Suprapubic skin (tissue), 4 donors: ENCODE measurements at regions not wholly inside any gene's neighbourhood (a gene's known extent, or its start where the extent isn't known, plus 50 kb on each side); places are given as distances from the start of the nearest gene placed in this dataset.

Experiments
- DNase-seq, 2 donors: peaks; one replicate each; pipeline ENCODE4 v3.0.0-alpha.2; 2019; ENCODE audit warnings: low spot score in 2 of 2
- H3K27ac ChIP-seq: fragments of 200-600 bp; sonication (generic); one replicate; pipeline ENCODE4 v1.5.1; 2019
- H3K27me3 ChIP-seq: fragments of 200-600 bp; sonication (generic); one replicate; pipeline ENCODE4 v1.5.1; 2019
- H3K36me3 ChIP-seq: fragments of 200-600 bp; sonication (generic); one replicate; pipeline ENCODE4 v1.5.1; 2019
- H3K4me1 ChIP-seq: fragments of 200-600 bp; sonication (generic); one replicate; pipeline ENCODE4 v1.5.1; 2019
- H3K4me3 ChIP-seq: fragments of 200-600 bp; sonication (generic); one replicate; pipeline ENCODE4 v1.5.1; 2019; ENCODE audit warnings: mild to moderate bottlenecking
- H3K9me3 ChIP-seq: fragments of 200-600 bp; sonication (generic); one replicate; pipeline ENCODE4 v1.5.1; 2019
- CTCF ChIP-seq, 2 donors: fragments of 200-600 bp in 1 of 2; fragments of 450-650 bp in 1 of 2; sonication (generic) in 1 of 2; IDR thresholded peaks; one replicate each; pipeline ENCODE4 v1.5.1; 2016 to 2019; ENCODE audit warnings: antibody characterized with exemption in 2 of 2, mild to moderate bottlenecking in 1 of 2, moderate library complexity in 1 of 2
- EP300 ChIP-seq: sonication (generic); formaldehyde crosslinking; IDR thresholded peaks from one replicate; pipeline ENCODE4 v1.6.1; 2017; ENCODE audit warnings: antibody characterized with exemption
- POLR2A ChIP-seq, 2 donors: fragments of 450-650 bp; IDR thresholded peaks; one replicate each; pipeline ENCODE4 v1.6.1; 2017; ENCODE audit warnings: antibody characterized with exemption in 2 of 2, mild to moderate bottlenecking in 2 of 2, moderate library complexity in 2 of 2
- POLR2AphosphoS5 ChIP-seq, 3 donors: sonication (generic); formaldehyde crosslinking; IDR thresholded peaks; one replicate each; pipeline ENCODE4 v1.6.1; 2017; ENCODE audit warnings: antibody characterized with exemption in 3 of 3
- WGBS: methylation state at CpG from one replicate; pipeline ENCODE4 v1.1.5; 2018; 5-methylcytosine and 5-hydroxymethylcytosine counted together

GRCh38 chr4:23213198-23213597 lies 520.5 kb downstream of the GBA3 start:
- H3K27me3 ChIP-seq, result no peaks in the 10 kb centered on the region
- TF ChIP-seq POLR2A (IDR thresholded peaks at IDR 0.05), result no peak
- DNase-seq, result no peak
- H3K4me1 ChIP-seq, result no peaks in the 10 kb centered on the region
- no peaks in the 10 kb centered on the region for H3K9me3 ChIP-seq
- H3K4me3 ChIP-seq, result no peak overlapping the region
- WGBS, result 76% methylated on average over 2 of the region's 2 CpGs
- no peaks in the 10 kb centered on the region for H3K36me3 ChIP-seq
- no peak overlapping the region for H3K27ac ChIP-seq

GRCh38 chr4:23212558-23212957 lies 519.8 kb downstream of the GBA3 start:
- WGBS, result 75% methylated on average over 4 of the region's 4 CpGs

GRCh38 chr4:23207059-23207458 lies 514.3 kb downstream of the GBA3 start:
- H3K27ac ChIP-seq, result no peak overlapping the region
- H3K36me3 ChIP-seq, result no peaks in the 10 kb centered on the region
- H3K9me3 ChIP-seq, result peaks cover 9% of the 10 kb centered on the region
- DNase-seq, result no peak
- H3K4me3 ChIP-seq, result no peak overlapping the region
- WGBS, result 91% methylated on average over 1 of the region's 1 CpG
- no peaks in the 10 kb centered on the region for H3K27me3 ChIP-seq
- TF ChIP-seq POLR2AphosphoS5 (IDR thresholded peaks at IDR 0.05), result no peak
- no peak for TF ChIP-seq EP300
- TF ChIP-seq POLR2A (IDR thresholded peaks at IDR 0.05), result no peak
- no peak for TF ChIP-seq CTCF (IDR thresholded peaks at IDR 0.05)
- no peaks in the 10 kb centered on the region for H3K4me1 ChIP-seq

More at GRCh38 chr4:23212558-23212957, 519.8 kb downstream of the GBA3 start:
- no peaks in the 10 kb centered on the region for H3K4me1 ChIP-seq
- H3K27me3 ChIP-seq, result no peaks in the 10 kb centered on the region
- H3K9me3 ChIP-seq, result no peaks in the 10 kb centered on the region
- H3K27ac ChIP-seq, result no peak overlapping the region
- no peak for TF ChIP-seq CTCF (IDR thresholded peaks at IDR 0.05)
- no peak for TF ChIP-seq POLR2AphosphoS5 (IDR thresholded peaks at IDR 0.05)
- TF ChIP-seq EP300, result no peak
- TF ChIP-seq POLR2A (IDR thresholded peaks at IDR 0.05), result no peak
- no peak for DNase-seq
- no peak overlapping the region for H3K4me3 ChIP-seq
- no peaks in the 10 kb centered on the region for H3K36me3 ChIP-seq

GRCh38 chr4:23202712-23203247 lies 510.0 kb downstream of the GBA3 start:
- no peak for DNase-seq
- Histone ChIP-seq H3K27ac (no peak overlapping the region), H3K36me3 (no peaks in the 10 kb centered on the region), H3K27me3 (no peaks in the 10 kb centered on the region), H3K9me3 (peaks cover 9% of the 10 kb centered on the region), H3K4me1 (no peaks in the 10 kb centered on the region), H3K4me3 (no peak overlapping the region)
- WGBS, result 81% methylated on average over 8 of the region's 8 CpGs
- TF ChIP-seq POLR2AphosphoS5 (IDR thresholded peaks at IDR 0.05) (no peak), CTCF (IDR thresholded peaks at IDR 0.05) (no peak), EP300 (no peak), POLR2A (IDR thresholded peaks at IDR 0.05) (no peak)

- DNase-seq, result no peak
- H3K27me3 ChIP-seq, result no peaks in the 10 kb centered on the region
- no peak for TF ChIP-seq CTCF (IDR thresholded peaks at IDR 0.05)
- no peak for TF ChIP-seq POLR2AphosphoS5 (IDR thresholded peaks at IDR 0.05)
- TF ChIP-seq POLR2A (IDR thresholded peaks at IDR 0.05), result no peak
- no peak for TF ChIP-seq EP300
Measured at GRCh38 chr4:23194751-23195150, 502.0 kb downstream of the GBA3 start.

GRCh38 chr4:23174179-23174578 lies 481.4 kb downstream of the GBA3 start:
- H3K27ac ChIP-seq, result no peak overlapping the region
- DNase-seq, result no peak
- H3K27me3 ChIP-seq, result no peaks in the 10 kb centered on the region
- H3K4me1 ChIP-seq, result no peaks in the 10 kb centered on the region
- H3K9me3 ChIP-seq, result no peaks in the 10 kb centered on the region
- WGBS, result 89% methylated on average over 2 of the region's 2 CpGs
- no peak overlapping the region for H3K4me3 ChIP-seq
- H3K36me3 ChIP-seq, result no peaks in the 10 kb centered on the region
- TF ChIP-seq EP300, result no peak
- no peak for TF ChIP-seq CTCF (IDR thresholded peaks at IDR 0.05)
- no peak for TF ChIP-seq POLR2A (IDR thresholded peaks at IDR 0.05)
- TF ChIP-seq POLR2AphosphoS5 (IDR thresholded peaks at IDR 0.05), result no peak

More at GRCh38 chr4:23194751-23195150, 502.0 kb downstream of the GBA3 start:
- Histone ChIP-seq H3K4me3 (no peak overlapping the region), H3K27ac (no peak overlapping the region), H3K9me3 (no peaks in the 10 kb centered on the region), H3K4me1 (no peaks in the 10 kb centered on the region), H3K36me3 (no peaks in the 10 kb centered on the region)
